HG02981 (cell line): ENCODE measurements at regions not wholly inside any gene's neighbourhood (a gene's known extent, or its start where the extent isn't known, plus 50 kb on each side); places are given as distances from the start of the nearest gene placed in this dataset.

Experiments
- ATAC-seq: cut with Tn5 transposase; IDR thresholded peaks from one replicate; pipeline ENCODE4 v1.9.1; 2021; ENCODE audit warnings: mild to moderate bottlenecking, moderate library complexity; ENCODE audit not compliant: unreplicated experiment

DNA sequence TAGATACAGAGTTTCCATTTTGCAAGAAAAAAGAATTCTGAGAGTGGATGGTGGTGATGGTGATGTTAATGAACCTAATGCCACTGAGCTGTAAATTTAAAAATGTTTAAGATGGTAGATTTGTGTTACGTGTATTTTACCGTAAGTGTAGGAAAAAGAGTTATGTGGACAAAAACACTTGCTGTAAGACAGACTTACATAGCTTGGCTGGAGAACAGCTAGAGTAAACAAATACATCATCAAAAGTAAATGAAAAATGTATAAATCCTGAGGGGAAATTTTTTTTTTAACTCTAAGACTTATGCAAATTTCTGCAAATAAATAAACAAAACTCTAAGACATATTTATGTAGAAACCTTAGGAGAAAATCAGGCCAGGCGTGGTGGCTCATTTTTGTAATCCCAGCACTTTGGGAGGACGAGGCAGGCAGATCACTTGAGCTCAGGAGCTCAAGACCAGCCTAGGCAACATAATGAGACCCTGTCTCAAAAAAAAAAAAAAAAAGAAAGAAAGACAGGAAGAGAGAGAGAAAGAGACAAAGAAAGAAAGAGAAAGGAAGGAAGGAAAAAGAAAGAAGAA is 66.2 kb upstream of the CDK13 start:
- ATAC-seq = no peak

DNA sequence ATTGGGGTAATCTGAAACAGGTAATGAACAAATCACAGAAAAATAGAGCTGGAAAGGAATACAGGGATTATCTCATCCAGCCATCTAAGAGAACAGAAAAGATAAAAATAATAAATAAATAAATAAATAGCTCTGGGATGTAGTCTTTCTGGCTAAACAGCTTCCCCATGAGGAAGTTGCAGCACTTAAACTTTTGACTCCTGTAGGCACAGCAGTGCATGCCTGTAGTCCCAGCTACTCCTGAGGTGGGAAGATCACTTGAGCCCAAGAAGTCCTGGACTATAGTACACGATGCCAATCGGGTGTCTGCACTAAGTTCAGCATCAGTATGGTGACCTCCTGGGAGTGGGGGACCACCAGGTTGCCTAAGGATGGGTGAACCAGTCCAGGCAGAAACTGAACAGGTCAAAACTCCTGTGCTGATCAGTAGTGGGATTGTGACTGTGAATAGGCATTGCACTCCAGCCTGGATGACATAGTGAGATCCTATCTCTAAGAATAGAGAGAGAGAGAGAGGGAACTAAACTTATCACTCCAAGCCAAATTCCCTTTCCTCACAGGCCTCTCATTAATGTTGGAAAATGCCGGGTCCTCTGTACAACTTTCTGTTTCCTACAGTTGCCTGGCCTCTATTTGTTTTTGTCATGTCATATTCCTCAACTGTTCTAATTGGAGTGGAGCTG is 61.7 kb upstream of the CDK13 start:
- no peak for ATAC-seq

DNA sequence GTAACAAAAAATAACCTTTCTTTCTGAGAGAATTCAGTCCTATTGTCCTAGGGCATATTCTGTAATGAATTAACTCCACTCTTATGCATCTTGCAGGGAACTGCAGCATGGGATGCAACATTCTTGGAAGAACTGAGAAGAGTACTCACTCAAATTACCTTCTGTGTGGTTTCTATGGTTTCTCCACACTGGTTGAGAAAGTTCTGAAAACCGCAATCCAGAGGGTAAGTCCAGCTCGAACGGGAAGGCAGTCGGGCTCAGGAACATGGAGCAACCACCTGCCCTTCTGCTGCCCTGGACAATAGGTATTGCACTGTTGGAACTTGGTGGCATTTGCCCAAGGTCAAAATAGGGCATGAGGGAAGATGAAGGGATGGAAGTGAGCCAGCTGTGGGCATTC is 59.6 kb upstream of the CDK13 start:
- no peak for ATAC-seq

DNA sequence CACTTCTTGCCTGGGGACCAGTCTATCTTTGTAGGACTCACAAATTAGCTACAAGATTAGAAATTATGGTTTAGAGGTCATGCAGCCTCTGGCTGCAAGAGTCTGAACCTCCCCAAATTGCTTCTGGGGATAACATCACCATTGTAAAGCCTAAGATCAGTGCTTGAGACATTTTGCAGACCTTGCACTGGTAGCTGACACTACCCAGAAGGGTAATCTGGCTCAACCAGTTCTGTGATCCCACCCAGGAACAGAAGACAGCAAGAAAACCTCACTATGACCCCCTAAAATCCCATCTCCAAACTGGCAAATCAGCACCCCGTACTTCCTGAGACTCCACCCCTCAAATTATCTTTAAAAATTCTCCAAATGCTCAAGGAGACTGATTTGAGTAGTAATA is 58.2 kb upstream of the CDK13 start:
- ATAC-seq = no peak

DNA sequence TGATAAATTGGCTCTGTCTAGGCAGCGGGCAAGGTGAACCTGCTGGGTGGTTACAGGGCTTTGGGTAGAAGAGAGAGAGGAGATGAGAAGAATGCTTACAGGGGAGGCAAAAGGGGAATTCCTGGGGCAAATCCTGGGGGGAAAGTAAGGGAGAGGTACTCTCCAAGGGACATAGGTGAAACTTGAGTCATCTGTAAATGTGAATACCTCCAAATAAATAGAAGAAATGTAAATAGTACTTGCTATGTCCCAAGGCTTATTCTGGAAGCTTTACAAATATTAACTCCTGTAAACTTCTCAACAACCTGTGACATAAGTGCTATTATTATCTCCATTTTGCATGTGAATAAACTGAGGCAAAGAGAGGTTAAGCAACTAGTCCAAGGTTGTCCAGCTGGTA is 57.7 kb upstream of the CDK13 start:
- ATAC-seq = no peak

DNA sequence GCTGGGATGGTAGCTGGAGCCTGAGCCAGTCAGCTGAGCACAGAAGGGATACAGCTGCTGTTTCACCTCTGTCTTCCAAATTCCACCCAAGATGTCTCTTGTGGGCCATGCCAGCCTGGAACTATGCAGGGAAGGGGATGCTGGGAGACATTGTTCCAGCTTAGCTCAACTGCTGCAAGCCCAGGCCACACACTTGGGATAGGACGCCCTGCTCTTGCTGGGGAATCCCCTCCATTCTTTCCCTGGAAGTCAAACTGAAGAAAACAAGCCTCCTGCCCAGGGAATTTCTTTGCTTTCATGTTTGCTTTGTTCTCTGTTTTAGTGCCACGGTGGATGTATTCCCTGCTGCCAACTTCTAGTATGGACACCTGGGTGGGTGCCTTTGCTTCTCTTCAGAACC is 55.2 kb upstream of the CDK13 start:
- ATAC-seq = no peak

DNA sequence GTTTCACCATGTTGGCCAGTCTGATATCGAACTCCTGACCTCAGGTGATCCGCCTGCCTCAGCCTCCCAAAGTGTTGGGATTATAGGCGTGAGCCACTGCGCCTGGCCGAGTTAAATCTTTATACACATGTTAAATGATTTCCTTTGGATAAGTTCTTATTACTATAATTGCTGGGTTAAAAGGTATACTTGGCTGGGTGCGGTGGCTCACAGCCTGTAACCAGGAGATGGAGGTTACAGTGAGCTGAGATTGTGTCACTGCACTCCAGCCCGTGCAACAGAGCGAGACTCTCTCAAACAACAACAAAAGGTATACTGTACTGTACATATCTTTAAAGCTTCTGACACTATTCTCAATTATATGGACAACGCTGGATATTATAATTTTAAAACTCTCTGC is 53.2 kb upstream of the CDK13 start:
- ATAC-seq = no peak

DNA sequence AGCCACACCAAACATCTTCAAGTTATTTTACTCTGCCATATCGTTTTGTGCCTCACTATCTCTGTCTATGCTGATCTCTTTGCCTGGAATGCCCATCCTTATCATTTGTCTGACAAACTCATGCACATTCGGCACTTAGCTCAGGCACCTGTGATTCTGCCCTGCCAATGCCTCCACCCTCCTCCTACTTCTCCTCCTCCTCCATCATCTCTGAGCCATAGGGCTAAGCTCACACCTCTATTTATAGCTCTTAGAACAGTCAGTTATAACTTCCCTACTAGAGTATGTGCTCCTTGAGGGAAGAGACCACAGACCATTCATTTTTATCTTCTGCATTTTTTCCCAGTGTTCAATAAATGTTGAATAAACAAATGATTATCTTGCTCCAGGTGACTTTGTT is 51.2 kb upstream of the CDK13 start:
- ATAC-seq = no peak
